Loucy (cell line): ENCODE measurements at regions not wholly inside any gene's neighbourhood (a gene's known extent, or its start where the extent isn't known, plus 50 kb on each side); places are given as distances from the start of the nearest gene placed in this dataset.

Experiments
- CTCF ChIP-seq: fragments of 200-600 bp; sonication (generic); conservative IDR thresholded peaks from 2 replicates; pipeline ENCODE4 v1.5.1; 2014; ENCODE audit warnings: mild to moderate bottlenecking, antibody characterized with exemption, low read length
- EZH2phosphoT487 ChIP-seq: fragments of 200-600 bp; IDR thresholded peaks from 2 replicates; pipeline ENCODE4 v1.6.1; 2018; ENCODE audit warnings: antibody characterized with exemption, mild to moderate bottlenecking, moderate library complexity, borderline replicate concordance

GRCh38 chr4:28490669-28491068, 1630.0 kb downstream of the STIM2 start:
- TF ChIP-seq CTCF (no peak), EZH2phosphoT487 (no peak)
